ENCODE measurements at regions not wholly inside any gene's neighbourhood (a gene's known extent, or its start where the extent isn't known, plus 50 kb on each side); places are given as distances from the start of the nearest gene placed in this dataset.

DNA sequence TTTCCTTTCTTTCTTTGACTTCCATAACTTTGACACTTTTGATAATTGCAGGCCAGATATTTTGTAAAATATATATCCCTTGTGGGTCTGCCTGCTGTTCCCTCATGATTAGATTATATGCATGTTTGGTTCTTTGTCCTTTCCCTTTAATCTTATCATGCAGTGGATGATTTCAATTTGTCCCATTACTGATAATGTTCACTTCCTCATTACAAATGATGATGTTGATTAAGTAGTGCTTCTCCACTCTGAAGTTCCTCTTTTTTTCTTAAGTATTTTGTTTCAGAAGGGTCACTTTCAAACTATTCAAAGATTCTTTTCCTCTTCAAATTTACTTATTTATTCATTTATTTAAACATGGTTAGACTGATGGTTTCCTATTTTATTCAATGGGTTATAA, 898.1 kb downstream of the XPNPEP1 start:
- intact Hi-C loops (cut with DNase I; ENCODE audit: low total_unique reads) = no loop called here
- Histone ChIP-seq H3K4me1 (no peaks in the 10 kb centered on the region), H3K27ac (no peak overlapping the region), H3K27me3 (no peaks in the 10 kb centered on the region), H3K9me3 (no peaks in the 10 kb centered on the region), H3K4me3 (no peak overlapping the region), H3K36me3 (ENCODE audit: low read depth, missing control alignments) (no peaks in the 10 kb centered on the region)
- TF ChIP-seq, protein P1, sequence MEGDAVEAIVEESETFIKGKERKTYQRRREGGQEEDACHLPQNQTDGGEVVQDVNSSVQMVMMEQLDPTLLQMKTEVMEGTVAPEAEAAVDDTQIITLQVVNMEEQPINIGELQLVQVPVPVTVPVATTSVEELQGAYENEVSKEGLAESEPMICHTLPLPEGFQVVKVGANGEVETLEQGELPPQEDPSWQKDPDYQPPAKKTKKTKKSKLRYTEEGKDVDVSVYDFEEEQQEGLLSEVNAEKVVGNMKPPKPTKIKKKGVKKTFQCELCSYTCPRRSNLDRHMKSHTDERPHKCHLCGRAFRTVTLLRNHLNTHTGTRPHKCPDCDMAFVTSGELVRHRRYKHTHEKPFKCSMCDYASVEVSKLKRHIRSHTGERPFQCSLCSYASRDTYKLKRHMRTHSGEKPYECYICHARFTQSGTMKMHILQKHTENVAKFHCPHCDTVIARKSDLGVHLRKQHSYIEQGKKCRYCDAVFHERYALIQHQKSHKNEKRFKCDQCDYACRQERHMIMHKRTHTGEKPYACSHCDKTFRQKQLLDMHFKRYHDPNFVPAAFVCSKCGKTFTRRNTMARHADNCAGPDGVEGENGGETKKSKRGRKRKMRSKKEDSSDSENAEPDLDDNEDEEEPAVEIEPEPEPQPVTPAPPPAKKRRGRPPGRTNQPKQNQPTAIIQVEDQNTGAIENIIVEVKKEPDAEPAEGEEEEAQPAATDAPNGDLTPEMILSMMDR (IDR thresholded peaks at IDR 0.05) = no peak
- no peak for TF ChIP-seq POLR2A (IDR thresholded peaks at IDR 0.05)
- no peak for DNase-seq

- Histone ChIP-seq H3K36me3 (ENCODE audit: low read depth, missing control alignments) (no peaks in the 10 kb centered on the region), H3K4me3 (no peak overlapping the region), H3K27me3 (no peaks in the 10 kb centered on the region), H3K9me3 (no peaks in the 10 kb centered on the region), H3K27ac (no peak overlapping the region), H3K4me1 (no peaks in the 10 kb centered on the region)
- no peak for TF ChIP-seq POLR2A (IDR thresholded peaks at IDR 0.05)
- TF ChIP-seq, protein P1 (IDR thresholded peaks at IDR 0.05) = no peak
- intact Hi-C loops (cut with DNase I; ENCODE audit: low total_unique reads) = no loop called here
- DNase-seq = no peak
- 80 to 94% methylated on average over 1 of the region's 1 CpG for whole genome bisulfite sequencing, 2 donors
Measured at GRCh38 chr10:109022417-109023049, 900.8 kb downstream of the XPNPEP1 start.

DNA sequence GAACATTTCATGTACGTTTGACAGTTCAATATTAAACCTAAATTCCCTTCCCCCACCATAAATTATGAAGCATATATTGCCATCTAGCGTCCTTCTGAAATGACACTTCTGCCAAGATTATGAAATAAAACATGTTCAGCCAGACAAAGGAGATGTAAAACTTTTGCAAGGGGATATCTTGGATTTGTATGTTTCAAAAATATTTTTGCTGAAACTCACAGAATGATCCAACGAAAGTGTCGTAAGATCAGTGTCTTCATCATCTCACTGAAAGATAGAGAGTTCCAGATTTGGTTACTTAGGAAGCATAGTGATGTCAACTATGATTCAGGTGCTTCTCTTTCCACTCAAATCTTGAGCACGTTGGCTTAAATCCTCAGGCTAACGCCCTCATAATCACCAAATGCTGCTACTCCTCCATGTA, 904.3 kb downstream of the XPNPEP1 start:
- Histone ChIP-seq H3K27ac (no peak overlapping the region), H3K4me3 (no peak overlapping the region), H3K9me3 (no peaks in the 10 kb centered on the region), H3K27me3 (no peaks in the 10 kb centered on the region), H3K36me3 (ENCODE audit: low read depth, missing control alignments) (no peaks in the 10 kb centered on the region), H3K4me1 (no peaks in the 10 kb centered on the region)
- intact Hi-C loops (cut with DNase I; ENCODE audit: low total_unique reads) = no loop called here
- WGBS, 2 donors = 42 to 45% methylated on average over 6 of the region's 6 CpGs
- no peak for TF ChIP-seq POLR2A (IDR thresholded peaks at IDR 0.05)
- TF ChIP-seq, protein P1 (IDR thresholded peaks at IDR 0.05) = peak in 1 of 3 experiments; percentile 17
- no peak for DNase-seq

- Histone ChIP-seq H3K36me3 (ENCODE audit: low read depth, missing control alignments) (no peaks in the 10 kb centered on the region), H3K9me3 (no peaks in the 10 kb centered on the region), H3K4me1 (no peaks in the 10 kb centered on the region), H3K27me3 (no peaks in the 10 kb centered on the region), H3K4me3 (no peak overlapping the region), H3K27ac (no peak overlapping the region)
- intact Hi-C loops (cut with DNase I; ENCODE audit: low total_unique reads) = no loop called here
- TF ChIP-seq, protein P1 (IDR thresholded peaks at IDR 0.05) = no peak
- TF ChIP-seq POLR2A (IDR thresholded peaks at IDR 0.05) = no peak
- 79 to 97% methylated on average over 1 of the region's 1 CpG for WGBS, 2 donors
- DNase-seq = no peak
Measured at GRCh38 chr10:109007514-109007913, 915.8 kb downstream of the XPNPEP1 start.

- H3K27me3 ChIP-seq = no peaks in the 10 kb centered on the region
- no peaks in the 10 kb centered on the region for H3K4me1 ChIP-seq
- DNase-seq = no peak
- 73 to 79% methylated on average over 5 of the region's 5 CpGs for WGBS, 2 donors
- H3K4me3 ChIP-seq = no peak overlapping the region
- intact Hi-C loops (cut with DNase I; ENCODE audit: low total_unique reads) = no loop called here
- H3K27ac ChIP-seq = no peak overlapping the region
- no peaks in the 10 kb centered on the region for H3K36me3 ChIP-seq (ENCODE audit: low read depth, missing control alignments)
- no peak for TF ChIP-seq POLR2A (IDR thresholded peaks at IDR 0.05)
- TF ChIP-seq, protein P1 (IDR thresholded peaks at IDR 0.05) = no peak
- no peaks in the 10 kb centered on the region for H3K9me3 ChIP-seq
Measured at GRCh38 chr10:108990441-108990840, 932.9 kb downstream of the XPNPEP1 start.

Data from testis (tissue), 2 donors.